ENCODE measurements at regions not wholly inside any gene's neighbourhood (a gene's known extent, or its start where the extent isn't known, plus 50 kb on each side); places are given as distances from the start of the nearest gene placed in this dataset.

DNA sequence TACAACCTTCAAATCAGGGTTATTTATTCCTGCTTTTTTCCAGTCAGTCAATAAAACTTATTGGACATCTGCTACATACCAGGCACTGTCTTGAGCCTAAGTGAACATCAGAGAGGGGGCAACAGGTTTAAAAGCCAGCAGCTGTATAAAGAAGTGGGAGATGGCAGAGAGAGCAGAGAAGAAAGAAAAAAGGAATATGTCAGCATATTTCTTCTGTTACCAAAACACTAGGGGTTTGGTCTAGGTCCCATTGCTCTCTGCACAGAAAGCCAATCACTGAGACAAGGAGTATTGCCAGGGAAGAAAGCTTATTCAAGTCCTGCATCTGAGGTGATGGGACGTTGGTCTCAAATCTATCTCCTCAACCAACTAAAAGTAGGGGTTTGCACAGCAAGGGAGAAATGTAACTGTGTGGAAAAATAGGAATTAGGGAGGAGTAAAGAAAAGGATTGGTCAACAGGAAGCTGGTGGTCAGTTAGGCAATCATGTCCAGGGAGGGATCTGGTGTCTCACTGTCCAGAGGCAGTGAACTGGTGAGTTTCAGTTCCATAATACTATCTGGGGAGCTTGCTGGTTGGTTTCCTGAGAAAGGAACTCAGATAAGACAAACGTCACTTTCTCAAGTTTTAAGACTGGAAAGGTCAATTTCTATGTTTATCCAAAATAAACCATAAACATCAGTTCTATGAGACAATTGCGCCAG lies 107.5 kb downstream of the PHLDA1 start:
- H3K4me3 ChIP-seq (ENCODE audit: low read length in 3 of 3): no peak overlapping the region
- DNase-seq (no peak), FAIRE-seq (no peak)
- H3K4me1 ChIP-seq (ENCODE audit: control insufficient read depth in 2 of 3, insufficient read depth in 2 of 3, low read depth in 1 of 3, low read length in 3 of 3): no peaks in the 10 kb centered on the region
- intact Hi-C loops (cut with DNase I): no loop called here
- H3K36me3 ChIP-seq (ENCODE audit: control insufficient read depth in 2 of 3, insufficient read depth in 3 of 3, low read length in 3 of 3): no peaks in the 10 kb centered on the region
- H3K9me3 ChIP-seq (ENCODE audit: control insufficient read depth in 2 of 3, insufficient read depth in 1 of 3, low read length in 3 of 3): peaks cover 0 to 5% (median 0%) of the 10 kb centered on the region in 3 donors
- TF ChIP-seq, protein P1, sequence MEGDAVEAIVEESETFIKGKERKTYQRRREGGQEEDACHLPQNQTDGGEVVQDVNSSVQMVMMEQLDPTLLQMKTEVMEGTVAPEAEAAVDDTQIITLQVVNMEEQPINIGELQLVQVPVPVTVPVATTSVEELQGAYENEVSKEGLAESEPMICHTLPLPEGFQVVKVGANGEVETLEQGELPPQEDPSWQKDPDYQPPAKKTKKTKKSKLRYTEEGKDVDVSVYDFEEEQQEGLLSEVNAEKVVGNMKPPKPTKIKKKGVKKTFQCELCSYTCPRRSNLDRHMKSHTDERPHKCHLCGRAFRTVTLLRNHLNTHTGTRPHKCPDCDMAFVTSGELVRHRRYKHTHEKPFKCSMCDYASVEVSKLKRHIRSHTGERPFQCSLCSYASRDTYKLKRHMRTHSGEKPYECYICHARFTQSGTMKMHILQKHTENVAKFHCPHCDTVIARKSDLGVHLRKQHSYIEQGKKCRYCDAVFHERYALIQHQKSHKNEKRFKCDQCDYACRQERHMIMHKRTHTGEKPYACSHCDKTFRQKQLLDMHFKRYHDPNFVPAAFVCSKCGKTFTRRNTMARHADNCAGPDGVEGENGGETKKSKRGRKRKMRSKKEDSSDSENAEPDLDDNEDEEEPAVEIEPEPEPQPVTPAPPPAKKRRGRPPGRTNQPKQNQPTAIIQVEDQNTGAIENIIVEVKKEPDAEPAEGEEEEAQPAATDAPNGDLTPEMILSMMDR (IDR thresholded peaks at IDR 0.05; ENCODE audit: borderline replicate concordance, extremely low read depth, insufficient read depth): no peak
- H3K9ac ChIP-seq (ENCODE audit: low read length in 3 of 3): no peak overlapping the region
- no peaks in the 10 kb centered on the region for H3K27me3 ChIP-seq (ENCODE audit: control insufficient read depth, insufficient read depth, low read length)
- no peak overlapping the region for H3K27ac ChIP-seq (ENCODE audit: low read depth in 2 of 2, low read length in 2 of 2)

DNA sequence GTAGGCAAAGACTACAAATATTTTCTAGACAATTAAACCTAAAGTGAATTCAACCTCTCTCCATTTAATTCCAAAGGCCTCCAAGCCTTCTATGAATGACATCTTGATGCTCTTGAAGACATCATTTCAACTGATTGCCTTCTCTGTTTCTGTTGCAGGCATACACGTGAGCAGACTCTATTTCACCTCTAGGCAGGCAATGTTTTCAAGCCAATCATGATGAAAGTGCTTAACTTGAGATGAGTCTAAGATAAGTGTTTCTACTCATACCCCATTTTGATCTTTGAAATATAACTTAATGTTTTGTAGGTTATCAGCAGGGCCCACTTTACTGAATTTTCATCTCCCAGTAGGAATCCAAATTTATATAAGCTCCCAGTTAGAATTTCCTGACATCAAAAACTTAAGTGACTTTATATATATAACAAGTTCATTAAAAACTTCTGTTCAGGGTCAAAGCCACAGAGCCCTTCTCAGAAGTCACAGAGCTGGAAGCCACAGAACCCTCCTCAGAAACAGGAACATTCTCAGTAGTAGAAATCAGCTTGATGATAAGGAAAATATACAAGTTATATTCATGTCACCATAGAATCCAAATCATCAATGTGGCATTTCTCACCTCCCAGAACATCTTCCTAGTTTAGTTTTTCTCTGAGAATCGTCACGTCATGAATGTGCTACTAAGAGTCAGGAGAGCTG lies 108.5 kb downstream of the PHLDA1 start:
- H3K4me3 ChIP-seq (ENCODE audit: low read length in 3 of 3): no peak overlapping the region
- intact Hi-C loops (cut with DNase I): no loop called here
- no peak for DNase-seq
- H3K27me3 ChIP-seq (ENCODE audit: control insufficient read depth, insufficient read depth, low read length): no peaks in the 10 kb centered on the region
- TF ChIP-seq, protein P1 (IDR thresholded peaks at IDR 0.05; ENCODE audit: borderline replicate concordance, extremely low read depth, insufficient read depth): no peak
- FAIRE-seq: no peak
- no peaks in the 10 kb centered on the region for H3K36me3 ChIP-seq (ENCODE audit: control insufficient read depth in 2 of 3, insufficient read depth in 3 of 3, low read length in 3 of 3)
- peaks cover 0 to 5% (median 0%) of the 10 kb centered on the region in 3 donors for H3K9me3 ChIP-seq (ENCODE audit: control insufficient read depth in 2 of 3, insufficient read depth in 1 of 3, low read length in 3 of 3)
- no peak overlapping the region for H3K27ac ChIP-seq (ENCODE audit: low read depth in 2 of 2, low read length in 2 of 2)
- no peak overlapping the region for H3K9ac ChIP-seq (ENCODE audit: low read length in 3 of 3)
- no peaks in the 10 kb centered on the region for H3K4me1 ChIP-seq (ENCODE audit: control insufficient read depth in 2 of 3, insufficient read depth in 2 of 3, low read depth in 1 of 3, low read length in 3 of 3)

DNA sequence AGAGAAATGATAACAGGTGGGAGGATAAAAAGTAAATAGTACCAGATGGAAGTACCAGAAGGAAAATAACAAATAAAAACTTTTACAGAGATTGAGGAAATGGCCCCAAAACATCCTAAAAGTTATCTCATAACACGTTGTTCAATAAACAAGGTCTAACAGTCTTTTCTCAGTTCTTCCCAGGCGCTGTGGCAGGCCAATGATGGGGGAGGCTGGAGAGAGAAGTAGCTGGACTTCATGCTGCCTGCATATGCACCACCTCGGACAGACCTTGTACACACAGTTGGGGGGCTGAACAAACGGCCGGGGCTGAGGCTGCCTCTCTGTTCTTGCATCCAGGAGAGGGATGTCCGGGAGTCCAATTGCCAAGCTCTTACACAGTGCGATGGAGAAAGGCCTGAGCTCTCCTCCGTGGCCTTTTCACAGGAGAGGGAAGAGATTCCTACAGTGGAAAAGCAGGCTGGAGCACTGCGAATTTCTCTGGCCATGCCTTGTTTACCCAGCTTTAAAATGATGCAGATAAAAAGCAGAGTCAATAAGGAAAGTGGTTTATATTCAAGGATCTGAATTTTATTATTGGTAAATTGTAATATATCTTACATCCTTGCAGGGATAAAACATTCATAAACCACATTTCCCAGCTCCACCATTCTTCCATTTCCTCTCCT lies 109.8 kb downstream of the PHLDA1 start:
- Histone ChIP-seq H3K27ac (ENCODE audit: low read depth in 2 of 2, low read length in 2 of 2) (no peak overlapping the region), H3K9ac (ENCODE audit: low read length in 3 of 3) (no peak overlapping the region), H3K4me3 (ENCODE audit: low read length in 3 of 3) (no peak overlapping the region), H3K36me3 (ENCODE audit: control insufficient read depth in 2 of 3, insufficient read depth in 3 of 3, low read length in 3 of 3) (no peaks in the 10 kb centered on the region), H3K9me3 (ENCODE audit: control insufficient read depth in 2 of 3, insufficient read depth in 1 of 3, low read length in 3 of 3) (peaks cover 0 to 5% (median 0%) of the 10 kb centered on the region in 3 donors), H3K4me1 (ENCODE audit: control insufficient read depth in 2 of 3, insufficient read depth in 2 of 3, low read depth in 1 of 3, low read length in 3 of 3) (no peaks in the 10 kb centered on the region), H3K27me3 (ENCODE audit: control insufficient read depth, insufficient read depth, low read length) (no peaks in the 10 kb centered on the region)
- no peak for FAIRE-seq
- TF ChIP-seq, protein P1 (IDR thresholded peaks at IDR 0.05; ENCODE audit: borderline replicate concordance, extremely low read depth, insufficient read depth): no peak
- no peak for DNase-seq
- intact Hi-C loops (cut with DNase I): no loop called here

Measured in kidney (tissue), 13 donors.